ENCODE measurements at regions not wholly inside any gene's neighbourhood (a gene's known extent, or its start where the extent isn't known, plus 50 kb on each side); places are given as distances from the start of the nearest gene placed in this dataset.

DNA sequence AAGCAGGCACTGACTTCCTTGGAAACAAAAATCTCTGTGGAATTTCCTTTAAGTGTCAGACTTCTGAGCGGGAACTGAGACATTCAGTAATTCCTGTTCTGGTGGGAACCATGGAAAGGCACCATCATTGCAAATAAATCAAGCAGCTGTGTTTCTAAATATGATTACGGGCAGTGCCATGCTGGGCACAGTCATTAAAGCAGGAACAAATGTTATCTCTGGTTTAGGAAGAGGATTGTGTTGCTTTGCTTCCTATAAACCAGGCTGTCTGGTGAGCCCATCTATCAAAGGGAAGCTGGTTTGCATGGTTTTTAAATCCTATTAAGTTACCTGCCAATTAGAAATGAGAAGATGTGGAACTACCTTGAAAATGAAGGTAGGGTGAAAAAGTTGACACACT lies 86.7 kb downstream of the EBLN2 start:
- TF ChIP-seq, protein P1, sequence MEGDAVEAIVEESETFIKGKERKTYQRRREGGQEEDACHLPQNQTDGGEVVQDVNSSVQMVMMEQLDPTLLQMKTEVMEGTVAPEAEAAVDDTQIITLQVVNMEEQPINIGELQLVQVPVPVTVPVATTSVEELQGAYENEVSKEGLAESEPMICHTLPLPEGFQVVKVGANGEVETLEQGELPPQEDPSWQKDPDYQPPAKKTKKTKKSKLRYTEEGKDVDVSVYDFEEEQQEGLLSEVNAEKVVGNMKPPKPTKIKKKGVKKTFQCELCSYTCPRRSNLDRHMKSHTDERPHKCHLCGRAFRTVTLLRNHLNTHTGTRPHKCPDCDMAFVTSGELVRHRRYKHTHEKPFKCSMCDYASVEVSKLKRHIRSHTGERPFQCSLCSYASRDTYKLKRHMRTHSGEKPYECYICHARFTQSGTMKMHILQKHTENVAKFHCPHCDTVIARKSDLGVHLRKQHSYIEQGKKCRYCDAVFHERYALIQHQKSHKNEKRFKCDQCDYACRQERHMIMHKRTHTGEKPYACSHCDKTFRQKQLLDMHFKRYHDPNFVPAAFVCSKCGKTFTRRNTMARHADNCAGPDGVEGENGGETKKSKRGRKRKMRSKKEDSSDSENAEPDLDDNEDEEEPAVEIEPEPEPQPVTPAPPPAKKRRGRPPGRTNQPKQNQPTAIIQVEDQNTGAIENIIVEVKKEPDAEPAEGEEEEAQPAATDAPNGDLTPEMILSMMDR (conservative IDR thresholded peaks at IDR 0.05), result no peak
- no peak overlapping the region for H3K27ac ChIP-seq (ENCODE audit: insufficient read length, low read depth, low read length)
- no peak overlapping the region for H2BK15ac ChIP-seq (ENCODE audit: low read depth, low read length)
- H3K56ac ChIP-seq (ENCODE audit: insufficient read length, low read depth, low read length), result no peak overlapping the region
- no peak overlapping the region for H3K18ac ChIP-seq (ENCODE audit: insufficient read length, low read depth, low read length)
- Mint-ChIP-seq H3K27ac (no peak overlapping the region), H3K9me3 (peaks cover 0 to 5% of the 10 kb centered on the region in 2 experiments; a peak in 1 of 5 replicates), H3K36me3 (ENCODE audit: insufficient read depth in 1 of 3, low read depth in 3 of 3) (no peaks in the 10 kb centered on the region), H3K4me1 (0 out of 4 replicates have a peak, but pooled peaks cover 0 to 2% of the 10 kb centered on the region in 2 experiments), H3K4me3 (no peak overlapping the region), H3K27me3 (ENCODE audit: low read depth) (no peaks in the 10 kb centered on the region; the same call in 1 of the 2 replicates)
- no peak overlapping the region for H4K8ac ChIP-seq (replicated peaks; ENCODE audit: insufficient read length, low read depth, low read length)
- H3K27me3 ChIP-seq (ENCODE audit: insufficient read depth, low read length), result no peaks in the 10 kb centered on the region
- H3K14ac ChIP-seq (ENCODE audit: insufficient read depth, low read length), result no peak overlapping the region
- no peak overlapping the region for H2BK20ac ChIP-seq (ENCODE audit: low read depth, low read length, poor library complexity, severe bottlenecking)
- no peaks in the 10 kb centered on the region for H3K79me1 ChIP-seq (ENCODE audit: insufficient read depth, low read depth, low read length, poor library complexity, severe bottlenecking)
- no peak overlapping the region for H2AK5ac ChIP-seq (ENCODE audit: insufficient read length, low read length)
- WGBS (ENCODE audit: extremely low coverage, insufficient read length, low lambda C conversion rate), result no CpG with 5 or more reads among the region's 2 CpGs
- H3K79me2 ChIP-seq (ENCODE audit: insufficient read depth, low read length), result no peaks in the 10 kb centered on the region
- H3K4ac ChIP-seq (ENCODE audit: low read depth, low read length), result no peak overlapping the region
- H3K23ac ChIP-seq (ENCODE audit: insufficient read length, low read depth, low read length), result no peak overlapping the region
- no peak overlapping the region for H3K9ac ChIP-seq (ENCODE audit: extremely low read depth, insufficient read length, low read length)
- no peaks in the 10 kb centered on the region for H3K9me3 ChIP-seq (ENCODE audit: control insufficient read depth, low read depth, low read length)
- H3K23me2 ChIP-seq (ENCODE audit: insufficient read length, low read depth, low read length, poor library complexity, severe bottlenecking), result no peaks in the 10 kb centered on the region
- no peak overlapping the region for H3T11ph ChIP-seq (ENCODE audit: low read length)
- no peaks in the 10 kb centered on the region for H3K4me1 ChIP-seq (ENCODE audit: insufficient read depth, low read length)
- no peak overlapping the region for H2BK120ac ChIP-seq (ENCODE audit: low read depth, low read length, poor library complexity, severe bottlenecking)
- no peak overlapping the region for H4K91ac ChIP-seq (ENCODE audit: insufficient read length, low read depth, low read length)
- no peak overlapping the region for H2AFZ ChIP-seq (ENCODE audit: low read length)
- H2BK12ac ChIP-seq (ENCODE audit: insufficient read length, low read depth, low read length), result no peak overlapping the region
- DNase-seq, result no peak
- no peak overlapping the region for H3K4me2 ChIP-seq (ENCODE audit: insufficient read depth, insufficient read length, low read length)
- no peak overlapping the region for H2BK5ac ChIP-seq (ENCODE audit: insufficient read length, low read length)
- H4K20me1 ChIP-seq (ENCODE audit: control insufficient read depth, insufficient read depth, insufficient read length), result no peaks in the 10 kb centered on the region
- H4K5ac ChIP-seq (ENCODE audit: insufficient read length, low read depth, low read length), result no peak overlapping the region
